Tibial nerve (tissue), 4 donors: ENCODE measurements at regions not wholly inside any gene's neighbourhood (a gene's known extent, or its start where the extent isn't known, plus 50 kb on each side); places are given as distances from the start of the nearest gene placed in this dataset.

Experiments
- CTCF ChIP-seq, 5 experiments: fragments of 200-600 bp in 3 of 5; fragments of 450-650 bp in 2 of 5; sonication (generic) in 3 of 5; IDR thresholded peaks; one replicate each; pipeline ENCODE4 v1.5.1; 2016 to 2019; ENCODE audit warnings: antibody characterized with exemption in 5 of 5, mild to moderate bottlenecking in 3 of 5, moderate library complexity in 2 of 5
- EP300 ChIP-seq, 2 donors: sonication (generic); formaldehyde crosslinking; IDR thresholded peaks; one replicate each; pipeline ENCODE4 v1.6.1; 2017; ENCODE audit warnings: antibody characterized with exemption in 2 of 2, mild to moderate bottlenecking in 1 of 2
- POLR2A ChIP-seq, 2 donors: fragments of 450-650 bp; IDR thresholded peaks; one replicate each; pipeline ENCODE4 v1.6.1; 2017; ENCODE audit warnings: antibody characterized with exemption in 2 of 2, mild to moderate bottlenecking in 2 of 2, moderate library complexity in 2 of 2

- TF ChIP-seq POLR2A (IDR thresholded peaks at IDR 0.05) = no peak
- TF ChIP-seq CTCF (IDR thresholded peaks at IDR 0.05) = no peak
- TF ChIP-seq EP300 (IDR thresholded peaks at IDR 0.05) = no peak
These were observed 73.3 kb upstream of the SOX1 start for GRCh38 chr13:111993691-111994090.
